GM18502 (cell line): ENCODE measurements at regions not wholly inside any gene's neighbourhood (a gene's known extent, or its start where the extent isn't known, plus 50 kb on each side); places are given as distances from the start of the nearest gene placed in this dataset.
"Not testable (repeated sequence)": the region's sequence is repeated elsewhere in the genome, so short reads cannot be mapped to it uniquely, and the experiment has no call there.

Experiments
- ATAC-seq: cut with Tn5 transposase; IDR thresholded peaks from one replicate; pipeline ENCODE4 v1.9.1; 2021; ENCODE audit warnings: mild to moderate bottlenecking; ENCODE audit not compliant: unreplicated experiment, poor library complexity

GRCh38 chr7:55743454-55743717, 119.2 kb downstream of the SEPTIN14 start:
- not testable (repeated sequence) for ATAC-seq

- not testable (repeated sequence) for ATAC-seq
These were observed 119.7 kb downstream of the SEPTIN14 start for GRCh38 chr7:55742651-55743453.

- not testable (repeated sequence) for ATAC-seq
These were observed 120.6 kb downstream of the SEPTIN14 start for GRCh38 chr7:55741721-55742631.

GRCh38 chr7:55740633-55741250, 121.8 kb downstream of the SEPTIN14 start:
- ATAC-seq: not testable (repeated sequence)

- ATAC-seq: not testable (repeated sequence)
These were observed 122.5 kb downstream of the SEPTIN14 start for GRCh38 chr7:55740053-55740452.

- not testable (repeated sequence) for ATAC-seq
These were observed 125.8 kb downstream of the SEPTIN14 start for GRCh38 chr7:55736641-55737221.

GRCh38 chr7:55733241-55734140, 129.1 kb downstream of the SEPTIN14 start:
- ATAC-seq: no peak

GRCh38 chr7:55731931-55732330, 130.6 kb downstream of the SEPTIN14 start:
- ATAC-seq: no peak

- no peak for ATAC-seq
These were observed 132.4 kb downstream of the SEPTIN14 start for GRCh38 chr7:55730197-55730596.

- ATAC-seq: no peak
These were observed 139.0 kb downstream of the SEPTIN14 start for GRCh38 chr7:55723621-55723941.

GRCh38 chr7:55722874-55723620, 139.5 kb downstream of the SEPTIN14 start:
- peak; percentile 99 for ATAC-seq

- not testable (repeated sequence) for ATAC-seq
These were observed 141.5 kb downstream of the SEPTIN14 start for GRCh38 chr7:55721004-55721403.

- ATAC-seq: not testable (repeated sequence)
These were observed 143.1 kb upstream of the VOPP1 start for GRCh38 chr7:55715247-55715867.

- not testable (repeated sequence) for ATAC-seq
These were observed 142.1 kb upstream of the VOPP1 start for GRCh38 chr7:55714370-55714769.

- not testable (repeated sequence) for ATAC-seq
These were observed 138.0 kb upstream of the VOPP1 start for GRCh38 chr7:55710312-55710711.

- ATAC-seq: not testable (repeated sequence)
These were observed 135.7 kb upstream of the VOPP1 start for GRCh38 chr7:55708028-55708427.

GRCh38 chr7:55707410-55707809, 135.1 kb upstream of the VOPP1 start:
- ATAC-seq: not testable (repeated sequence)

- ATAC-seq: not testable (repeated sequence)
These were observed 134.3 kb upstream of the VOPP1 start for GRCh38 chr7:55706451-55707195.
